Activated T-cell treated with anti-CD3 and anti-CD28 coated beads, Interleukin-2, amount 50 U/mL, for 72 hours (primary cell): ENCODE measurements at regions not wholly inside any gene's neighbourhood (a gene's known extent, or its start where the extent isn't known, plus 50 kb on each side); places are given as distances from the start of the nearest gene placed in this dataset.
A peak's percentile ranks its signal among the peaks of the same experiment; 100 is the strongest.

Experiments
- ATAC-seq, 2 donors: fragments of 150-1000 bp; cut with Tn5 transposase; replicated peaks in 1 of 2; 2 replicates each; pipeline ENCODE4 v1.10.0; 2021; ENCODE audit warnings: moderate library complexity in 2 of 2, mild to moderate bottlenecking in 1 of 2
- DNase-seq, 2 donors: peaks; one replicate each; pipeline ENCODE4 v3.0.0; 2021 to 2022; ENCODE audit warnings: mixed read lengths in 1 of 2
- H3K27ac Mint-ChIP-seq: one replicate; pipeline ENCODE4 v1.8.0; 2022; ENCODE audit warnings: mild to moderate bottlenecking, moderate library complexity, mixed read lengths
- H3K27me3 Mint-ChIP-seq: one replicate; pipeline ENCODE4 v1.8.0; 2022; ENCODE audit warnings: low read depth, mixed read lengths
- H3K36me3 Mint-ChIP-seq, 2 donors: one replicate each; pipeline ENCODE4 v1.8.0; 2022; ENCODE audit warnings: mixed read lengths in 2 of 2, mild to moderate bottlenecking in 1 of 2; ENCODE audit not compliant: insufficient read depth in 2 of 2
- H3K4me1 Mint-ChIP-seq: one replicate; pipeline ENCODE4 v1.8.0; 2022; ENCODE audit warnings: low read depth, mixed read lengths
- H3K4me3 Mint-ChIP-seq, 2 donors: one replicate each; pipeline ENCODE4 v1.8.0; 2022; ENCODE audit warnings: mild to moderate bottlenecking in 2 of 2, mixed read lengths in 2 of 2, moderate library complexity in 2 of 2
- H3K9me3 Mint-ChIP-seq, 2 donors: one replicate each; pipeline ENCODE4 v1.8.0; 2022; ENCODE audit warnings: mixed read lengths in 2 of 2

DNA sequence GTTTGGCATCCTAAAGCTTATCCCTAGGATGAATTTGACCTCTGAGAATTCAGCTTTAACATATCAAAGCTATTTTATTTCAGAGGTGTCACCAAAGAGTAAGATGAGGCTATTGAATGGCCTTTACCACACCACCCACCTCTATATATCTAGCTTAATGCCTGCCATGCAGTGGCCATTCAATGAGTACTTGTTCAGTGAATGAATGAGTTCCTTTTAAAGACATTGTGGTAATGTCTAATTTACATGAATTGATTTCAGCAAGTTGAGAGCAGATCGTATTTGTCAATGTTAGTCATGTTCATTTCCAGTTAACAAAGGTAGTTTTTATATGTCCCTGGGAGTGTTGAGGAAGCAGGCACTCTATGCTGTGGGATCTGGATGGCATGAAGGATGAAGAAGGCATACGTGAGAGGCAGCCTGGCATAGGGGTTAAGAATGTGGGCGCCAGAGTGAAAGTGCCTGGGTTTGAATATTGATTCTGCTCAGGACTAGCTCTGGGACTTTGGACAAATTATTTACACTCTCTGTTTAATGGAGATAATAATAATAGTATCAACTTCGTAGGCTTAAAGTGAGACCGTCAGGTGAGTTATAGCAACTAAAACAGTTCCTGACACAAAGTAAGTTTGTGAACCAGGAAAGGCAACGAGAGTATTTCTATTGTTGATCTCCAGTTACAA, 434.1 kb upstream of the CHST9 start:
- Mint-ChIP-seq H3K36me3 (no peaks in the 10 kb centered on the region), H3K27me3 (no peaks in the 10 kb centered on the region), H3K27ac (no peak overlapping the region), H3K4me1 (no peaks in the 10 kb centered on the region), H3K9me3 (peaks cover 2 to 6% of the 10 kb centered on the region in 2 donors), H3K4me3 (no peak overlapping the region)
- ATAC-seq: no peak
- DNase-seq: no peak

DNA sequence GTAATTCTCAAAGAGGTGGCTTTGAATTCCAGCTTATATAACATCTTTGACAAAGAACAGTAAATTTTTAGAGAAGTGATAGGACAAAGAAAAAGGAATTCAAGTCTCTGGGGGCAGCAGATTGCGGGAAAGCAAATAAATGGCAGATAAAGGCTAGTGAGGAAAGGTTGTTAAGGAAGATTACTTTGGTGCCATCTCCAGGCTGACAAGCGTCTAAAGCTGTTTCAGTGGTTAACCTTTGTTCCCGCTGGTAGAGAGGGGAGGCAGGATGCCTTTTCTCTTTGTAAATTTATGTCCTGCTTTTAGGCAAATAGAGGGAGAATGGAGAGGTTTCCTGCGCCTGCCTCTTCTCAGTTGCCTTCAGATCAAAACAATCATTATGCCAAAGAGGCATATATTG, 431.2 kb upstream of the CHST9 start:
- H3K27me3 Mint-ChIP-seq: no peaks in the 10 kb centered on the region
- ATAC-seq: no peak
- H3K4me1 Mint-ChIP-seq: no peaks in the 10 kb centered on the region

DNA sequence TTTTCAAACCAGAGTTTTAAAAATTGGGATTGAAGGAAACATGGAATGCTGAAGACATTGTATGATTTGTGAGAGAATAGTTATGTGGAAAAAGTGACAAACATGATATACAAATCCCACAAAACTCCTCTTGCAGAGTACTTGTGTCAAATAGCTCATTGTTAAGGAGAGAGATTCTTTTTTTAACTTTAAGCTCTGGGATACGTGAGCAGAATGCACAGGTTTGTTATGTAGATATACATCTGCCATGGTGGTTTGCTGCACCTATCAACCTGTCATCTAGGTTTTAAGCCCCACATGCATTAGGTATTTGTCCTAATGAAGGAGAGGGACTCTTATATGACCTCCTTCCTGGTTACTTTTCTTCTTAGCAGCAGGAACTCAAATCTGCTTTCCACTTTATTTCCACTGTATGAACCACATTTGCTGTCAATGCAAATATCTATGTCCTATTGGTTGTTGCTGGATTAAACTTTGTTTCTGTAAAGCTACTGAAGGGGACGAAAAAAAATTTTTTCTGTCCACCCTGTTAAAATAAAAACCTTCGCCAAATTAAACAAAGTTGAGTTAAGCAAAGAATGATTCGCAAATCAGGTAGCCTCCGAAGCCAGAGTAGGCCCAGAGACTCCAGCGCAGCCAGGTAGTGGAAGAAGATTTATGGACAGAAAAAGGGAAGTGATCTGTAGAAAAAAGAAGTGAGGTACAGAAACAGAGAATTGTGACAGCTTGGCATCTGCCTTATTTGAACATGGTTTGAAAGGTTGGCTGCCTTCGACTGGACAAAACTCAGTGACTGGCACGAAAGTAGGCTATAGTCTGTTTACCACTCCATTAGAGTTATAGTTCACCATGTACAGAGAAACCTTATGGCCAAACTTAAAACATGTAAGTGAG, 430.1 kb upstream of the CHST9 start:
- H3K4me1 Mint-ChIP-seq: no peaks in the 10 kb centered on the region
- peaks cover 2 to 6% of the 10 kb centered on the region in 2 donors for H3K9me3 Mint-ChIP-seq
- no peak overlapping the region for H3K27ac Mint-ChIP-seq
- no peaks in the 10 kb centered on the region for H3K36me3 Mint-ChIP-seq
- no peak for DNase-seq
- no peaks in the 10 kb centered on the region for H3K27me3 Mint-ChIP-seq
- no peak for ATAC-seq
- H3K4me3 Mint-ChIP-seq: no peak overlapping the region

More for the DNA sequence above, 431.2 kb upstream of the CHST9 start:
- H3K36me3 Mint-ChIP-seq: no peaks in the 10 kb centered on the region
- H3K27ac Mint-ChIP-seq: no peak overlapping the region
- DNase-seq: no peak
- H3K9me3 Mint-ChIP-seq: peaks cover 2 to 6% of the 10 kb centered on the region in 2 donors
- H3K4me3 Mint-ChIP-seq: no peak overlapping the region

DNA sequence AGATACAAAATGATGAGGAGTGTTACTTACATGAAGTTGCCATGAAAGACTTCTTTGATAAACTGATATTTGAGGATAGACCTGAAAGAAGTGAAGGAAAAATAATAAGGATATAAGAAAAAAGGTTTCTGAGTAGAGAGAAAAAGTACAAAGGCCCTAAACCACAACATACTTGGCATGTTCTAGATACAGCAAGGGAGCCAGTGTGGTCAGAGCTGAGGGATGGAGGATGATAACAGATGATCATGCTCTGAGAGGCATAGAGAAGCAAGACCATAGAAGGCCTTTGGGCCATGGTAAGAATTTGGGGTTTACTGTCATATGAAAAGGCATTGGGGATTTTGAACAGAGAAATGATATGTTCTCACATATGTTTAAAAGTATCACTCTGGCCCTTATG, 424.1 kb upstream of the CHST9 start:
- no peaks in the 10 kb centered on the region for H3K9me3 Mint-ChIP-seq
- no peak for ATAC-seq
- H3K36me3 Mint-ChIP-seq: no peaks in the 10 kb centered on the region
- no peak overlapping the region for H3K4me3 Mint-ChIP-seq
- H3K4me1 Mint-ChIP-seq: no peaks in the 10 kb centered on the region
- no peak overlapping the region for H3K27ac Mint-ChIP-seq
- H3K27me3 Mint-ChIP-seq: no peaks in the 10 kb centered on the region
- no peak for DNase-seq

DNA sequence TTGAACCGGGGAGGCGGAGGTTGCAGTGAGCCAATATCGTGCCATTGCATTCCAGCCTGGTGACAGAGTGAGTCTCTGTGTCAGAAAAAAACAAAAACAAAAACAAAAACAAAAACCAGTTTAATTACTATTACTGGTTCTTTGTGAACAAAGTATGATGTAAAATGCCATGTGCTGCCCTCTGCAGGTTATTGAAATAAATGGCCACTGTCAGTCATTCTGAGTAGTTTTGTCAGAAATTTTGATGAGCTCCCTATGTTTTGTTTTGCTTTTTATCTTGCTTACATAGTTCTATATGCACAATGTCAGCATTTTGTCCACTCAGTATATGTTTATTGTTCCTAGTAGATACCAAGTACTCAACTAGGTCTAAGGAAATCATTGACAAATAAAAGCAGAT, 423.6 kb upstream of the CHST9 start:
- H3K4me1 Mint-ChIP-seq: no peaks in the 10 kb centered on the region
- no peak overlapping the region for H3K4me3 Mint-ChIP-seq
- no peaks in the 10 kb centered on the region for H3K36me3 Mint-ChIP-seq
- H3K27me3 Mint-ChIP-seq: no peaks in the 10 kb centered on the region
- no peak overlapping the region for H3K27ac Mint-ChIP-seq
- ATAC-seq: no peak
- H3K9me3 Mint-ChIP-seq: no peaks in the 10 kb centered on the region
- no peak for DNase-seq

DNA sequence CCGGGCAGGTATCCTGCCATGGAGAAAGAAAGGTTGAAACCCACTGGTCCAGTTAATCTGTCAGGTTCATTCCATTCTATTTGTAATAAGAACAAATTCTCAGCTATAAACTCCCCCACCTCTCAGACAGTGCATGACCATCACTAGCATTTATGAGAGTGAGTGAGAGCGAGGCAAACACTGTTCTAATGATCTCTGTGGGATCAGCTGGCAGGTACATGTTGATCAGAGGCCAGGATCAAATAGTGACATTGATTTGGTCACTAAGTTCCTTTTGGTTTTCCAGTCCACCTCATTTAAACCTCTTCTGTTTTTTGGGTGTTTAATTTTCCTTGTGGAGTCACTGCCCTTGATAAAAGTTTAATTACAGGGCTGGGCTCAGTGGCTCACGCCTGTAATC, 423.1 kb upstream of the CHST9 start:
- Mint-ChIP-seq H3K4me3 (no peak overlapping the region), H3K36me3 (no peaks in the 10 kb centered on the region), H3K9me3 (no peaks in the 10 kb centered on the region)

DNA sequence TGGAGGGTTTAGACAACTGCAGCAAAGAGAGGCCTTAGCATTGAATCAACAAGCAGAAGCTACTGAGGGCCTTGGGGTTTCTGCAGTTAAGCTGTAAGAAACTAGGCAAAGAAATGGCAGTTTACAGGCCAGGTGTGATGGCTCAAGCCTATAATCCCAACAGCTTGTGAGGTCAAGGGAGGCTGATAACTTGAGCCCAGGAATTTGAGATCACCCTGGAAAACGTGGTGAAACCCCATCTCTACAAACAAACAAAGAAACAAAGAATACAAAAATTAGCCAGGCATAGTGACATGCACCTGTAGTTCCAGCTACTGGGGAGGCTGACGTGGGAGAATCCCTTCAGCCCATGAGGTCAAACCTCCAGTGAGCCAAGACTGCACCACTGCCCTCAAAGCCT, 421.6 kb upstream of the CHST9 start:
- Mint-ChIP-seq H3K27ac (no peak overlapping the region), H3K4me3 (no peak overlapping the region), H3K9me3 (no peaks in the 10 kb centered on the region), H3K4me1 (no peaks in the 10 kb centered on the region), H3K36me3 (no peaks in the 10 kb centered on the region), H3K27me3 (no peaks in the 10 kb centered on the region)
- DNase-seq (no peak), ATAC-seq (no peak)

More for the DNA sequence above, 423.1 kb upstream of the CHST9 start:
- Mint-ChIP-seq H3K4me1 (no peaks in the 10 kb centered on the region), H3K27me3 (no peaks in the 10 kb centered on the region), H3K27ac (no peak overlapping the region)
- ATAC-seq (no peak), DNase-seq (no peak)

DNA sequence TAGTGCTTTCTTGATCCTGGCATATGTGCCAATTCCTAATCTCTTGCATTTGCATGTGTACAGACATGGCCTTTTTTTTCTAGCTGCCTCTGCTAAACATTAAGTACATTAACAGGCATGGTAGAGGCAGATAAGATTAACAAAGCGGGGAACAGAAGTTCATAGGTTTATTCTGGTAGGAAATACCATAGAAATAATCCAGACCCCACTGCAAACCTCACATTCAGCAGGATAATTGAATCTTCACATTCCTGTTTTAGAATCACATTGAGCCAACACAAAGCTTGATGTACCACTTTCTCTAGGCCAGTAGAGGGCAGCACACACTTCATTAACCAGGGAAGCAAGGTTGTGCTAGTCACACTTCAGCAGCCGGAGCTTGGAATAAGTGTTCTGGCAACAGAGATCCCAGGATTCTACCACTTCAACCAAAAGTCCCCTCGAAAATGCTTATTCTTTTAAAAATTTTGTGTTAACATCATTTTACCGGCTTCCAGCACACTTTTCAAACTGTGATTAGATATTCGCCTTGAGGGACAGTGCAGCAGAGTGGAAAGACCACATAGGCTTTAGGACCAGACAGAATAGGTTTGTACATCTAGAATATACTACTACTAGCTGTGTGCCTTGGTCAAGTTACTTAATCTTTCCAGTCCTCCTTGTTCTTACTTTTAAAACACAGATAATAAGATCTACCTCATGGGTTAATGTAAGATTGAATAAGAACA, 420.2 kb upstream of the CHST9 start:
- H3K4me1 Mint-ChIP-seq: no peaks in the 10 kb centered on the region
- no peaks in the 10 kb centered on the region for H3K36me3 Mint-ChIP-seq
- DNase-seq (peak; percentile 8 to 11), ATAC-seq (no peak)
- no peak overlapping the region for H3K27ac Mint-ChIP-seq
- H3K9me3 Mint-ChIP-seq: no peaks in the 10 kb centered on the region
- H3K4me3 Mint-ChIP-seq: no peak overlapping the region
- no peaks in the 10 kb centered on the region for H3K27me3 Mint-ChIP-seq

DNA sequence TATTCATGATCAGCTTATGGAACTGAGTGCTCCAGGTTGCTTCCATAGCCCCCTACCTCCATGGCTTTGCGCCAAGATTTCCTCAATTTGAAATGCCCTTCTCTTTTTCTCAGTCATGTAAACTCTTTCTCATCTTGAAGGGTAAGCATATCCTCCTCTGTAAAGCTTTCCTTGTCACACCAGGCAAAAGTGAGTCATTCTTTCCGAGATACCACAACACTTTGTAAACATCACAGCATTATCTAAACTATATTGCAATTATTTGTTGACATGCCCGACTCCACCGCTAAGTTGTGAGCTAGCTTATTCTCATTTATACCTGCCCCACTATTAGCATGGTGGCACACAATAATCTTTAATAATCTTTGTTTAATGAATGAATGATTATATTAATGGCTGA, 419.5 kb upstream of the CHST9 start:
- H3K36me3 Mint-ChIP-seq: no peaks in the 10 kb centered on the region
- no peak for DNase-seq
- no peaks in the 10 kb centered on the region for H3K9me3 Mint-ChIP-seq
- no peaks in the 10 kb centered on the region for H3K4me1 Mint-ChIP-seq
- H3K4me3 Mint-ChIP-seq: no peak overlapping the region
- H3K27ac Mint-ChIP-seq: no peak overlapping the region
- no peaks in the 10 kb centered on the region for H3K27me3 Mint-ChIP-seq
- no peak for ATAC-seq

DNA sequence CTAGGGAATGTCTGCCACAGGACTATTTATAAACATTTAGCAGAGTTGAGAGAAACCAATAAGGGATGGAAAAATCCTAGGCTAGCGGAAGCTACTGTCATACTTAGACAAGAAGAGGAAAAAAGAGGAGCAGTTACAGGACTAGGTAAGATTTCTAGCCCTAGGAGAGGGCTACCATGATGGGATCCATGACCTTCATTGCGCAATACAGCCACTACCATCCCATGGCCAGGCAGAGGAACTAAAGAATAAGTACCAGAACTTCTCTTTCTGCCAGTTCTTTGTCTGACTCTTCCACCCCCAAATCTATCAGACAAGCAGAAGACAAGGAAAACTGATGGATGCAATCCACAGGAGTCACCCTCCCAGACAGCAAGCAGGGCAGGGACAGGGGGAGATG, 417.0 kb upstream of the CHST9 start:
- no peak for ATAC-seq
- no peak overlapping the region for H3K27ac Mint-ChIP-seq

DNA sequence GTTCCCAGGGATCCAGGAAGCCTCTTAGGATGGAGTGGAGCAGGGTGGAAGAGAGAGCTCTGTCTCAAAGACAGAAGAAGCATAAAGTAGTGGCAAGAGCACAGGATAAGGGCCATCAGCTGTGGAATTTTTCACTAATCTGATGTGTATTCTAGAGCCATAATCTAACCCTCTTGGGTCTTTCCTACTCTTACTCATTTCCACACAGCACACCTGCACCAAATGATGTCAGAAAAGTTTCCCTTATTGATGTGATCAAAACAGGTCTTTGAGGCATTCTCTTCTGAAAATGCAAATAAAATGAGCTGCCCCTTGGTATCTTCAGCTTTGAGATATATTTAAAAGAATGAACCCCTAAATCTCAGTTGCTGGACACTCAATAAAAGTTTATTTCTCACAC, 415.1 kb upstream of the CHST9 start:
- Mint-ChIP-seq H3K4me3 (no peak overlapping the region), H3K9me3 (no peaks in the 10 kb centered on the region), H3K4me1 (no peaks in the 10 kb centered on the region), H3K27ac (no peak overlapping the region), H3K27me3 (no peaks in the 10 kb centered on the region), H3K36me3 (no peaks in the 10 kb centered on the region)
- DNase-seq: no peak
- no peak for ATAC-seq

More for the DNA sequence above, 417.0 kb upstream of the CHST9 start:
- Mint-ChIP-seq H3K9me3 (no peaks in the 10 kb centered on the region), H3K4me1 (no peaks in the 10 kb centered on the region), H3K36me3 (no peaks in the 10 kb centered on the region), H3K4me3 (no peak overlapping the region), H3K27me3 (no peaks in the 10 kb centered on the region)
- DNase-seq: no peak

DNA sequence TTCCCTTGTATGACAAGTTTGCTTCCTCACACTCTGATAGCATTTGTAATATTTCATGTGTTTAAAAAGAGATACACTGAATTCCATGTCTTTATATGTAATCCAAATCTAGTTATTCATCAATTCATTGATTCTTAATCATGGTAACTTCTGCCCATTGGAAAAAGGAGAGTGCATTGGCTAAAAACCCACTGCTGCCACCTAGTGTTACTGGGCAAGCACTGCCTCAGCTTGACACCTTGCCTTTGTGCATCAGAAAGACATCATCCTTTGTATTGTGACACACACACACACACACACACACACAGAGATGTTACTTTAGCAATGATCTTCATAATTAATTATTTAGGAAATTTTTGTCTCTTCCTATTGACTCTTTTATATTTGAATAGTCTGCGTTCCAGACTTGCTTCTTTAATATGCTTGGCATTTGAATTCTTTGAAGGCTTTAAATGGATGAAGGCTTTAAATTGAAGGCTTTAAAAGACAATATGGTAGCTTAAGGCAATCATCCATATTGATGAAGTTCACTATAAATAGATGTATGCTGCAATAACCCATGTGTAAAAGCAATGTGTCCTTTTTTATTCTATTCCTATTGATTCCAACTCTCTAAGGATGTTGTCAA, 414.2 kb upstream of the CHST9 start:
- ATAC-seq: no peak

More for the DNA sequence above, 414.2 kb upstream of the CHST9 start:
- Mint-ChIP-seq H3K36me3 (no peaks in the 10 kb centered on the region), H3K27me3 (no peaks in the 10 kb centered on the region), H3K9me3 (no peaks in the 10 kb centered on the region), H3K4me1 (no peaks in the 10 kb centered on the region), H3K27ac (no peak overlapping the region), H3K4me3 (no peak overlapping the region)
- DNase-seq: peak; percentile 30 to 33
